SHP77 treated with DMSO at 0.1 percent for 48 hours (cell line): ENCODE measurements at regions not wholly inside any gene's neighbourhood (a gene's known extent, or its start where the extent isn't known, plus 50 kb on each side); places are given as distances from the start of the nearest gene placed in this dataset.
"Not testable (repeated sequence)": the region's sequence is repeated elsewhere in the genome, so short reads cannot be mapped to it uniquely, and the experiment has no call there.

ENCODE experiments used
- DNase-seq: peaks from one replicate; lab custom pipeline; 2025; lab: John Stamatoyannopoulos, UW

GRCh38 chr21:28419811-28420210 lies 572.9 kb downstream of the LTN1 start:
- DNase-seq = peak; percentile 16

- DNase-seq = peak; percentile 18
These were observed 573.8 kb downstream of the LTN1 start for GRCh38 chr21:28418726-28419514.

- no peak for DNase-seq
These were observed 582.4 kb downstream of the LTN1 start for GRCh38 chr21:28410256-28410655.

GRCh38 chr21:28402616-28402989 lies 590.1 kb downstream of the LTN1 start:
- DNase-seq = no peak

GRCh38 chr21:28397040-28397439 lies 595.6 kb downstream of the LTN1 start:
- DNase-seq = no peak

- DNase-seq = no peak
These were observed 596.3 kb downstream of the LTN1 start for GRCh38 chr21:28396421-28396820.

- peak; percentile 68 for DNase-seq
These were observed 599.4 kb downstream of the LTN1 start for GRCh38 chr21:28393279-28393678.

- no peak for DNase-seq
These were observed 600.5 kb downstream of the LTN1 start for GRCh38 chr21:28391938-28392849.

GRCh38 chr21:28387220-28387619 lies 605.5 kb downstream of the LTN1 start:
- DNase-seq = no peak

- no peak for DNase-seq
These were observed 606.8 kb downstream of the LTN1 start for GRCh38 chr21:28385845-28386244.

GRCh38 chr21:28381000-28381745 lies 611.5 kb downstream of the LTN1 start:
- not testable (repeated sequence) for DNase-seq

GRCh38 chr21:28380241-28380640 lies 612.4 kb downstream of the LTN1 start:
- no peak for DNase-seq

- DNase-seq = no peak
These were observed 614.7 kb downstream of the LTN1 start for GRCh38 chr21:28378026-28378425.

- DNase-seq = no peak
These were observed 616.8 kb downstream of the LTN1 start for GRCh38 chr21:28375708-28376385.

- no peak for DNase-seq
These were observed 617.8 kb downstream of the LTN1 start for GRCh38 chr21:28374881-28375280.

- no peak for DNase-seq
These were observed 621.0 kb downstream of the LTN1 start for GRCh38 chr21:28371713-28372112.

GRCh38 chr21:28359300-28359699 lies 633.4 kb downstream of the LTN1 start:
- DNase-seq = no peak

GRCh38 chr21:28358702-28359101 lies 634.0 kb downstream of the LTN1 start:
- no peak for DNase-seq

GRCh38 chr21:28358170-28358569 lies 634.5 kb downstream of the LTN1 start:
- DNase-seq = no peak

GRCh38 chr21:28357743-28358142 lies 634.9 kb downstream of the LTN1 start:
- no peak for DNase-seq

GRCh38 chr21:28356422-28356821 lies 636.3 kb downstream of the LTN1 start:
- no peak for DNase-seq

- DNase-seq = no peak
These were observed 646.7 kb downstream of the LTN1 start for GRCh38 chr21:28345934-28346333.
